IMR-90 (cell line): ENCODE measurements at regions not wholly inside any gene's neighbourhood (a gene's known extent, or its start where the extent isn't known, plus 50 kb on each side); places are given as distances from the start of the nearest gene placed in this dataset.

Experiments used
- ATAC-seq: fragments of 200-7000 bp; cut with Tn5 transposase; 2 replicates; pipeline ENCODE4 v1.9.1; 2020; ENCODE audit warnings: low read depth, mild to moderate bottlenecking, moderate library complexity
- BruUV-seq: library from RNA; stranded (reverse); fragments of 400-500 nt; replicated peaks from 2 replicates; lab custom pipeline; 2021; lab: Mats Ljungman, UMichigan
- CTCF ChIA-PET: fragments of 300-600 bp; formaldehyde crosslinking; extraction: SDS; loops from one replicate; lab custom pipeline; 2021; ENCODE audit warnings: antibody characterized with exemption; lab: Yijun Ruan, JAX
- POLR2A ChIA-PET: fragments of 300-600 bp; sonication (Branson Sonifier 250); formaldehyde crosslinking; loops from one replicate; lab custom pipeline; 2022; ENCODE audit warnings: antibody characterized with exemption; ENCODE audit not compliant: unreplicated experiment; lab: Charles Lee
- DNase-seq: peaks from one replicate; pipeline ENCODE4 v3.0.0; 2013
- H2AFZ ChIP-seq: replicated peaks from 2 replicates; pipeline ENCODE3; 2013; ENCODE audit warnings: low read length, mild to moderate bottlenecking; ENCODE audit not compliant: poor library complexity
- H2AK5ac ChIP-seq: 2 replicates; pipeline ENCODE4 v1.6.1; 2013; ENCODE audit warnings: low read depth, low read length, inconsistent platforms
- H2AK9ac ChIP-seq: replicated peaks from 2 replicates; pipeline ENCODE3; 2013; ENCODE audit warnings: mild to moderate bottlenecking, low read depth, low read length, moderate library complexity; ENCODE audit not compliant: poor library complexity
- H2BK120ac ChIP-seq: 2 replicates; pipeline ENCODE4 v1.6.1; 2013; ENCODE audit warnings: low read depth, low read length, inconsistent platforms
- H2BK15ac ChIP-seq: 3 replicates; pipeline ENCODE4 v1.6.1; 2013; ENCODE audit warnings: low read depth, low read length, inconsistent platforms
- H2BK20ac ChIP-seq: 2 replicates; pipeline ENCODE4 v1.6.1; 2013; ENCODE audit warnings: low read depth, mild to moderate bottlenecking, inconsistent platforms, low read length, moderate library complexity
- H2BK5ac ChIP-seq: 2 replicates; pipeline ENCODE4 v1.6.1; 2013; ENCODE audit warnings: mild to moderate bottlenecking, low read depth, low read length, inconsistent platforms; ENCODE audit not compliant: poor library complexity, severe bottlenecking
- H3K14ac ChIP-seq: replicated peaks from 2 replicates; pipeline ENCODE4 v1.6.1; 2013; ENCODE audit warnings: low read depth, low read length, inconsistent platforms
- H3K18ac ChIP-seq: 2 replicates; pipeline ENCODE4 v1.6.1; 2013; ENCODE audit warnings: low read depth, low read length, control low read depth
- H3K23ac ChIP-seq: 2 replicates; pipeline ENCODE4 v1.6.1; 2013; ENCODE audit warnings: low read depth, low read length, inconsistent platforms
- H3K27ac ChIP-seq: 2 replicates; pipeline ENCODE4 v1.5.1; 2013; ENCODE audit warnings: mild to moderate bottlenecking, control low read depth, low read length; ENCODE audit not compliant: insufficient read depth
- H3K27me3 ChIP-seq: 2 replicates; pipeline ENCODE4 v1.6.1; 2013; ENCODE audit warnings: low read length; ENCODE audit not compliant: control insufficient read depth, insufficient read depth
- H3K36me3 ChIP-seq: 2 replicates; pipeline ENCODE4 v1.6.1; 2013; ENCODE audit warnings: low read length, mixed read lengths; ENCODE audit not compliant: control insufficient read depth, insufficient read depth
- H3K4ac ChIP-seq: 2 replicates; pipeline ENCODE4 v1.6.1; 2013; ENCODE audit warnings: low read depth, low read length, inconsistent platforms
- H3K4me1 ChIP-seq: 2 replicates; pipeline ENCODE4 v1.6.1; 2013; ENCODE audit warnings: low read length, mixed read lengths; ENCODE audit not compliant: control insufficient read depth, insufficient read depth
- H3K4me2 ChIP-seq: 2 replicates; pipeline ENCODE4 v1.6.1; 2013; ENCODE audit warnings: low read depth, mild to moderate bottlenecking, control low read depth, low read length, moderate library complexity
- H3K4me3 ChIP-seq: 2 replicates; pipeline ENCODE4 v1.5.1; 2013; ENCODE audit warnings: low read depth, mild to moderate bottlenecking, control low read depth, low read length, moderate library complexity; ENCODE audit not compliant: insufficient read depth
- H3K56ac ChIP-seq: 2 replicates; pipeline ENCODE4 v1.6.1; 2013; ENCODE audit warnings: low read length, inconsistent platforms; ENCODE audit not compliant: insufficient read depth; ENCODE audit errors: extremely low read depth
- H3K79me1 ChIP-seq, 2 experiments: 2 replicates each; pipeline ENCODE4 v1.6.1; 2013; ENCODE audit warnings: low read length in 2 of 2, inconsistent platforms in 1 of 2, low read depth in 1 of 2
- H3K9ac ChIP-seq: 2 replicates; pipeline ENCODE4 v1.6.1; 2013; ENCODE audit warnings: low read depth, low read length, control low read depth
- H3K9me1 ChIP-seq: 2 replicates; pipeline ENCODE4 v1.6.1; 2013; ENCODE audit warnings: low read length, inconsistent platforms; ENCODE audit not compliant: insufficient read depth
- H3K9me3 ChIP-seq: 2 replicates; pipeline ENCODE4 v1.6.1; 2013; ENCODE audit warnings: low read length; ENCODE audit not compliant: control insufficient read depth, insufficient read depth
- H4K20me1 ChIP-seq: 2 replicates; pipeline ENCODE4 v1.6.1; 2013; ENCODE audit warnings: low read length, inconsistent platforms; ENCODE audit not compliant: insufficient read depth
- H4K5ac ChIP-seq: 2 replicates; pipeline ENCODE4 v1.6.1; 2013; ENCODE audit warnings: mild to moderate bottlenecking, low read depth, low read length, control low read depth
- H4K8ac ChIP-seq, 2 experiments: 2 replicates each; pipeline ENCODE4 v1.6.1; 2013; ENCODE audit warnings: low read depth in 2 of 2, low read length in 2 of 2, control low read depth in 1 of 2, inconsistent platforms in 1 of 2
- H4K91ac ChIP-seq: 2 replicates; pipeline ENCODE4 v1.6.1; 2013; ENCODE audit warnings: low read depth, low read length, inconsistent platforms; ENCODE audit not compliant: insufficient read depth
- BHLHE40 ChIP-seq: fragments of 150-350 bp; IDR thresholded peaks from 2 replicates; pipeline ENCODE4 v1.6.1; 2016; ENCODE audit warnings: mild to moderate bottlenecking, low read depth, low read length
- CEBPB ChIP-seq: IDR thresholded peaks from 2 replicates; pipeline ENCODE4 v1.6.1; 2012; ENCODE audit warnings: low read depth, low read length, improper control_type of control experiment
- CHD1 ChIP-seq: IDR thresholded peaks from 2 replicates; pipeline ENCODE4 v1.6.1; 2012; ENCODE audit warnings: low read depth, low read length, improper control_type of control experiment
- FOS ChIP-seq: fragments of 150-350 bp; IDR thresholded peaks from 2 replicates; pipeline ENCODE4 v1.6.1; 2016; ENCODE audit warnings: low read depth, low read length
- MAFK ChIP-seq: IDR thresholded peaks from 2 replicates; pipeline ENCODE4 v1.6.1; 2012; ENCODE audit warnings: low read depth, low read length, improper control_type of control experiment
- MAZ ChIP-seq: IDR thresholded peaks from 2 replicates; pipeline ENCODE4 v1.6.1; 2012; ENCODE audit warnings: low read depth, mild to moderate bottlenecking, low read length, improper control_type of control experiment, moderate library complexity, borderline replicate concordance
- MXI1 ChIP-seq: IDR thresholded peaks from 2 replicates; pipeline ENCODE4 v1.6.1; 2012; ENCODE audit warnings: low read depth, mild to moderate bottlenecking, low read length, moderate library complexity, borderline replicate concordance
- NFE2L2 ChIP-seq: fragments of 150-350 bp; IDR thresholded peaks from 2 replicates; pipeline ENCODE4 v1.6.1; 2016; ENCODE audit warnings: low read depth, mild to moderate bottlenecking, low read length
- POLR2A ChIP-seq: IDR thresholded peaks from 2 replicates; pipeline ENCODE4 v1.6.1; 2012; ENCODE audit warnings: mild to moderate bottlenecking, low read depth, low read length
- RAD21 ChIP-seq: IDR thresholded peaks from 2 replicates; pipeline ENCODE4 v1.6.1; 2012; ENCODE audit warnings: low read length, improper control_type of control experiment
- RCOR1 ChIP-seq: IDR thresholded peaks from 2 replicates; pipeline ENCODE4 v1.6.1; 2012; ENCODE audit warnings: mild to moderate bottlenecking, low read length, improper control_type of control experiment; ENCODE audit not compliant: insufficient replicate concordance
- RFX5 ChIP-seq: IDR thresholded peaks from 2 replicates; pipeline ENCODE4 v1.8.0; 2012; ENCODE audit warnings: low read depth, mild to moderate bottlenecking, low read length, moderate library complexity
- SMC3 ChIP-seq: fragments of 150-350 bp; IDR thresholded peaks from 2 replicates; pipeline ENCODE4 v1.6.1; 2016; ENCODE audit warnings: low read depth, mild to moderate bottlenecking, antibody characterized with exemption, low read length, moderate library complexity
- dilution Hi-C: fragments of 300-500 bp; cut with HindIII; formaldehyde crosslinking; loops from one replicate; pipeline ENCODE4 v1.14.3; 2018; ENCODE audit warnings: low sequenced_read_pairs; ENCODE audit not compliant: unreplicated experiment
- in situ Hi-C: fragments of 300-500 bp; cut with MboI; formaldehyde crosslinking; loops from 3 replicates; pipeline ENCODE4 v1.14.3; 2019; ENCODE audit warnings: low sequenced_read_pairs, inconsistent platforms, mixed read lengths
- intact Hi-C: fragments of 100-400 bp; cut with micrococcal nuclease; formaldehyde crosslinking; loops from 2 replicates; pipeline ENCODE4 v1.10.0; 2022
- TF ChIP-seq, protein P1 (sequence below): conservative IDR thresholded peaks from 2 replicates; pipeline ENCODE4 v1.5.1; 2012; ENCODE audit warnings: mild to moderate bottlenecking, low read depth, low read length, improper control_type of control experiment
- TF ChIP-seq, protein P2 (sequence below): fragments of 150-350 bp; IDR thresholded peaks from 2 replicates; pipeline ENCODE4 v1.6.1; 2016; ENCODE audit warnings: low read depth, mild to moderate bottlenecking, low read length, moderate library complexity, borderline replicate concordance
- TF ChIP-seq, protein P3 (sequence below): fragments of 150-350 bp; IDR thresholded peaks from 2 replicates; pipeline ENCODE4 v1.6.1; 2017; ENCODE audit warnings: mild to moderate bottlenecking, antibody characterized with exemption, low read length, low read depth

DNA sequence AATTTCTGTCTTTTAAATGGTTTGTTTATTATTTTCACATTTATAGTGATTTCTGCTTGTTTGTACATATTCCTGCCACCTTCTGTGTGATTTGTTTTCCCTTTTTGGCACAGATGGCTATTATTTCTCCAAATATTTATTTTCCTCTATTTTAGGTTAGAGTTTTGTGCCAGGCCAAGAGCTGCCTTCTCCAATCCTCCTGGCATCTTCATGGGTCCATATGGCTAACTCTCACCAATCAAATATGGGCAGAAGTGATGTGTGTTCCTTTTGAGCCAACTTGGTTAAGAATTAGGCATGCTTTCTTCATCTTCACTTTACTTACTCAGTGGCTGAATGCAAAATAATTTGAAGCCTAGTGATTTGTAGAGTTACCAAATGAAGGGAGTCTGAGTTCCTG, 697.1 kb upstream of the CELF4 start:
- CTCF ChIA-PET = no interaction called here
- dilution Hi-C loops = no loop called here
- no peak overlapping the region for H2BK20ac ChIP-seq

More for the DNA sequence above, 697.1 kb upstream of the CELF4 start:
- no peak overlapping the region for H2AK5ac ChIP-seq
- no peak overlapping the region for H2BK120ac ChIP-seq
- H3K23ac ChIP-seq = no peak overlapping the region
- no peak overlapping the region for H3K4me2 ChIP-seq
- H4K20me1 ChIP-seq = no peaks in the 10 kb centered on the region
- no peak overlapping the region for H4K8ac ChIP-seq
- no peaks in the 10 kb centered on the region for H3K79me1 ChIP-seq
- H3K18ac ChIP-seq = no peak overlapping the region
- intact Hi-C loops = no loop called here
- no peak overlapping the region for H2AK9ac ChIP-seq
- no TSS peak for BruUV-seq
- no peaks in the 10 kb centered on the region for H3K4me1 ChIP-seq
- no peaks in the 10 kb centered on the region for H3K9me1 ChIP-seq
- in situ Hi-C loops = no loop called here
- H2AFZ ChIP-seq = no peak overlapping the region
- no peak overlapping the region for H4K5ac ChIP-seq
- H3K9ac ChIP-seq = no peak overlapping the region
- H3K36me3 ChIP-seq = no peaks in the 10 kb centered on the region
- H3K4ac ChIP-seq = no peak overlapping the region
- H3K14ac ChIP-seq = no peak overlapping the region
- peaks cover 3% of the 10 kb centered on the region for H3K9me3 ChIP-seq
- H3K27ac ChIP-seq = no peak overlapping the region
- POLR2A ChIA-PET = no interaction called here
- H3K56ac ChIP-seq = no peak overlapping the region
- H2BK15ac ChIP-seq = no peak overlapping the region
- ATAC-seq (no peak), DNase-seq (no peak)
- no peaks in the 10 kb centered on the region for H3K27me3 ChIP-seq
- H4K91ac ChIP-seq = no peak overlapping the region
- no peak overlapping the region for H3K4me3 ChIP-seq
- TF ChIP-seq, protein P1, sequence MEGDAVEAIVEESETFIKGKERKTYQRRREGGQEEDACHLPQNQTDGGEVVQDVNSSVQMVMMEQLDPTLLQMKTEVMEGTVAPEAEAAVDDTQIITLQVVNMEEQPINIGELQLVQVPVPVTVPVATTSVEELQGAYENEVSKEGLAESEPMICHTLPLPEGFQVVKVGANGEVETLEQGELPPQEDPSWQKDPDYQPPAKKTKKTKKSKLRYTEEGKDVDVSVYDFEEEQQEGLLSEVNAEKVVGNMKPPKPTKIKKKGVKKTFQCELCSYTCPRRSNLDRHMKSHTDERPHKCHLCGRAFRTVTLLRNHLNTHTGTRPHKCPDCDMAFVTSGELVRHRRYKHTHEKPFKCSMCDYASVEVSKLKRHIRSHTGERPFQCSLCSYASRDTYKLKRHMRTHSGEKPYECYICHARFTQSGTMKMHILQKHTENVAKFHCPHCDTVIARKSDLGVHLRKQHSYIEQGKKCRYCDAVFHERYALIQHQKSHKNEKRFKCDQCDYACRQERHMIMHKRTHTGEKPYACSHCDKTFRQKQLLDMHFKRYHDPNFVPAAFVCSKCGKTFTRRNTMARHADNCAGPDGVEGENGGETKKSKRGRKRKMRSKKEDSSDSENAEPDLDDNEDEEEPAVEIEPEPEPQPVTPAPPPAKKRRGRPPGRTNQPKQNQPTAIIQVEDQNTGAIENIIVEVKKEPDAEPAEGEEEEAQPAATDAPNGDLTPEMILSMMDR = no peak
- TF ChIP-seq CHD1 (no peak), MXI1 (no peak), BHLHE40 (no peak), RAD21 (no peak), FOS (no peak), POLR2A (no peak), RFX5 (no peak), RCOR1 (no peak), MAFK (no peak), MAZ (no peak), NFE2L2 (no peak), SMC3 (no peak), CEBPB (no peak)
- TF ChIP-seq, protein P2, sequence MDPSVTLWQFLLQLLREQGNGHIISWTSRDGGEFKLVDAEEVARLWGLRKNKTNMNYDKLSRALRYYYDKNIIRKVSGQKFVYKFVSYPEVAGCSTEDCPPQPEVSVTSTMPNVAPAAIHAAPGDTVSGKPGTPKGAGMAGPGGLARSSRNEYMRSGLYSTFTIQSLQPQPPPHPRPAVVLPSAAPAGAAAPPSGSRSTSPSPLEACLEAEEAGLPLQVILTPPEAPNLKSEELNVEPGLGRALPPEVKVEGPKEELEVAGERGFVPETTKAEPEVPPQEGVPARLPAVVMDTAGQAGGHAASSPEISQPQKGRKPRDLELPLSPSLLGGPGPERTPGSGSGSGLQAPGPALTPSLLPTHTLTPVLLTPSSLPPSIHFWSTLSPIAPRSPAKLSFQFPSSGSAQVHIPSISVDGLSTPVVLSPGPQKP = no peak
- TF ChIP-seq, protein P3, sequence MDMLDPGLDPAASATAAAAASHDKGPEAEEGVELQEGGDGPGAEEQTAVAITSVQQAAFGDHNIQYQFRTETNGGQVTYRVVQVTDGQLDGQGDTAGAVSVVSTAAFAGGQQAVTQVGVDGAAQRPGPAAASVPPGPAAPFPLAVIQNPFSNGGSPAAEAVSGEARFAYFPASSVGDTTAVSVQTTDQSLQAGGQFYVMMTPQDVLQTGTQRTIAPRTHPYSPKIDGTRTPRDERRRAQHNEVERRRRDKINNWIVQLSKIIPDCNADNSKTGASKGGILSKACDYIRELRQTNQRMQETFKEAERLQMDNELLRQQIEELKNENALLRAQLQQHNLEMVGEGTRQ = no peak
- no peak overlapping the region for H2BK5ac ChIP-seq
